NCI-H69 (cell line): ENCODE measurements at regions not wholly inside any gene's neighbourhood (a gene's known extent, or its start where the extent isn't known, plus 50 kb on each side); places are given as distances from the start of the nearest gene placed in this dataset.

ENCODE experiments used
- DNase-seq: peaks from one replicate; lab custom pipeline; 2025; lab: John Stamatoyannopoulos, UW

- DNase-seq, result peak; percentile 15
Observed at GRCh38 chr9:108645520-108645919, 210.3 kb downstream of the ACTL7B start.

DNA sequence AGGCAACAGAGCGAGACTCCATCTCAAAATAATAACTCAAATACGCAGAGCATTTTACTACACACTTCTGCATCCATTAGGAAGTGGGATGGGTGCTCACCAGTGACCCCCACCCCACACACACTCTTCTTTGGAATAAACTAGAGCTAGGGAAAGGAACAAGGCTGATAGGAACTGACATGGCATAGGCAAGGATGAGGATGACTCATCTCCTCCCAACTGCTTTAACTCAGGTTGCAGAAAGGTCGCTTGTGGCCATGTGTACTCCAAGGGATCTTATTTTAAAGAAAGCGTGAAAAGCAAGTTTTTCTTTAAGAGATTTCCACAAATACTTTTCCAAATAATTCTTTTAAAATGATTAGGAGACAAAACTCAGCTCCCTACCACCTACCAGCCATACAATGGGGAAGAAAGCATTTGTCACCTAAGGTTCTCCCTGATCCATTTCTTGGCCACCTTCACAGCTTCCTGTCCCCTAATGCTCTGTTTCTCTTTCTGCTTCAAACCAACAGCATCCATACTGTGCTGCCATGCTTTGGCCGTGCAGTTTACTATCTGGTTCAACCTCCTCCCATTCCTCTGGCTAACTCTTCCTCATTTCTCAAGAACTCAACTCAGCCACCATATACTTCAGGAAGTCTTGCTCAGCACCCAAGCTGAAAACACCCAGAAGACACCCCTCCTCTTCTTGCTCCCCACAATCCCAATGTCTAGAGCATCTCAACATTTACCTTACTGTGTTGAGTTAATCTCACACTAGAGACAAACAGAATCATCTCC is 211.9 kb downstream of the ACTL7B start:
- no peak for DNase-seq

GRCh38 chr9:108642871-108643270 is 212.9 kb downstream of the ACTL7B start:
- DNase-seq, result no peak

GRCh38 chr9:108640230-108640629 is 215.6 kb downstream of the ACTL7B start:
- DNase-seq, result no peak

DNA sequence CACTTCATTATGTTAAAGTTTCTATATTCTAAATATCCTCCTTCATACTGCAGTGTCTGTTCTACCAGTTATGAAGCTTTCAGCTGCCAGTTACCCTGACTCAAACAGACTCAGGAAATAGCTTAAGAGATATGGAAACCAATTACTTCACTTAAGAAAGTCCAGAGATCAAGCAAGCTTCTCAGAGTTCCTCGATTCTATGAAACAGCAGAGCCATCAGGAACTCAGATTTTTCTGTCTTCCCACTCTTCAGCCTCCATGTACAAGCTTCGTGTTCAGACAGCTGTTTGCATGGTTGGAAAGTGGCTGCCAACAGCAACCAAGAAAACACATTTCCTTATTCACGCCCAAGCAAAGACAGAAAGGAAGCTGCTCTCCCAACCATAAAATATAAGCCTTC is 216.1 kb downstream of the ACTL7B start:
- no peak for DNase-seq

GRCh38 chr9:108639091-108639490 is 216.7 kb downstream of the ACTL7B start:
- no peak for DNase-seq

DNA sequence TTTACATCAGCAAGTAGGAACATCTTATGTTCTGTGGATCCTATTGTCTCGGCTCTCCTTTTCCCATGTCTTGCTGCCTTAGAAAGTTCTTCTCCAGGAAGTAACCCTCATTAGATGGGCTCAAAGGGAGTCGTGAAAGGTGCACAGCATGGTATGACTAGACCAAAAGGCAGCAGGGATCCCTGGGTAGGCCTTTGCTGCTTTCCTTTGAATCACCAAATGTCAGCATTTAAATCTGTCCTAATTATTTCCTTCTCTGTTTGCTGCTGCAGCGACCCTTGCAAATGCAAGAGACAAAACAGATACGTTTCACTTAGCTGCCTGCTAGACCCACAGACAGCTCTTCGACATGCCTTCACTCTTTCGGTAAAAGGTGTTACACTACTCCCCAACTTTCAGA is 218.4 kb downstream of the ACTL7B start:
- DNase-seq, result peak; percentile 75

DNA sequence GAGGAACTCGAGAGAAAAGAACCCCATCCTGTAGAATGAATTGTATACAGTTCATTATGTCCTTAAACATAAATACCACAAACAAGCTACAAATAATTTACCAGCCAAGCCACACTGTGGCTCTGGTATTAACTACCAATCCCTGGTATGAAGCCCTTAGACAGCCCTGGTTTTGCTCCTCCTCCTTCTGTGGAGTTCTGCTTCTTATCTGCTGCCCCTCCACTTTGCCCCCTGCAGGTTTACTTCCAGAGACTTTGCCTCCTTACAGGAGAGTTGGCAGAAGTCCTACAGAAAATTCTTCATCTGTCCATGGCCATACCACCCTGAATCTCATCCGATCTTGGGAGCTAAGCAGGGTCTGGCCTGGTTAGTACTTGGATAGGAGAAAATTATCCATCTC is 219.8 kb downstream of the ACTL7B start:
- no peak for DNase-seq

DNA sequence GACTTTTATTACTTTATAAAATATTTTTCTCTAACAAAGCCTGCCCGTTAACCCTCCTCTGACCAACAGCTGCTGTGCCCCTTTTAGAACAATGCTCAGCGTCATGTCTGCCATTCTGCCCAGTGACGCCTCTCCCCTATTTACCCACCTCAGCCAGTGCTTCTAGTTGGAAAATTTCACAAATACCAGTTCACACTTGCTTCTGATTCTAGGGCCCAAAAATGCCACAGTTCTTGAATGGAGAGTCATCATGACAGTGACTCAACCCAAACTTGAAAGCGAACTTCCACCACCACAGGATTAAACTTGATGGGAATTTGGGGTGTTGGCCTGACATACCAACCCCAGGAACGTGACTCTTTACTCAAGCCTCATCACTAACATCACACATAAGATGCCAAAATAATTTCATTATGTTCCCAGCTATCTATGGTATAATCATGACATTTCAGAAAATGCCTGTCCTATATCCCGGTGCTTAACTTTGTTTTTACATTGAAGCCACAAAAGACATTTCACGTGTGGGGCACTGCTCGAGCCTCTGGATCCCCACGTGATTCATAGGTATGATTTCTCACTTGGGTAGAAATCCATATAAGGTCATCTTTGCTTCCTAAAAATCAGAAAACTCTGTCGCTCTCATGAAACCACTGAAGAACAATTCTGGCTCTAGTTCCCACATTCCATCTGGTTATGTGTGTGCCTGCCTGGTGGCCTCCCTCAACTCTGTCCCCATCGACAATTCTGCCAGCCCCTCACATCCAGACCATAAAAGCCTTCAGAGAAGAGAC is 220.9 kb downstream of the ACTL7B start:
- no peak for DNase-seq

GRCh38 chr9:108634204-108634603 is 221.6 kb downstream of the ACTL7B start:
- peak; percentile 92 for DNase-seq

DNA sequence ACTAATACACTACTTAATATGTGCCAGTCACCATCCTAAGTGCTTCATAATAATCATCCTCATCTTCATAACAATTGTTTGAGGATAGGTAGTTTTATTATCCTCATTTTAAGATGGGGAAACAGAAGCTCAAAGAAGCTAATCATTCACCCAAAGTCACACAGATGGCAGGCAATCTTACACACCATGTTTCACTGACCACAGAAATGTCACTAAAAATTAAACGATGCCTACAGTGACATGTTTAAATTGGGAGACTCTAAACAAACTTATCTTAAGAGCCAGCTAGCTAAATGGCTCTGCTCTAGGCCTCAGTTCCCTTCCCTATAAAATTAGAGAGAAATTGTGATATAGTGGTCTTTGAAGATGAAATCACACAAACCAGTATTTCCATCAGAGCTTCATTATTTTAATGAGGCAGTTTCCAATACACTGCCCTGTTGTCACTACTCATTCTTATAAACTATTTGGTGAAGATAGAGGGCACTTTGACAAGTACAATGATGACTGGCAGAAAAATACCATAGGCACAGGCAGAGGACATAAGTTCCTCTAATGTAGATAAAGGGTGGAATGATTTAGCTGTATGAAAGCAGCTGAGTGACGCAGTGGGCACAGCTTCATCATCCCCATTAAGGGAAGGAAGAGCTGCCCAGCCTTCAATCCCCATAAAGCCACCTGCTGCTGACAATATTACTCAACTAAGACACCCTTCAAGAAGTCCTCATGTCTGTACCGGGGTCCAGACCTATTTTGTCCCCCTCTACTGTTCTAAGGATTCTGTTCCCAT is 224.1 kb downstream of the ACTL7B start:
- DNase-seq, result no peak

GRCh38 chr9:108628316-108628715 is 227.5 kb downstream of the ACTL7B start:
- no peak for DNase-seq

GRCh38 chr9:108626743-108627142 is 229.0 kb downstream of the ACTL7B start:
- no peak for DNase-seq

GRCh38 chr9:108621991-108622855 is 233.6 kb downstream of the ACTL7B start:
- no peak for DNase-seq

DNA sequence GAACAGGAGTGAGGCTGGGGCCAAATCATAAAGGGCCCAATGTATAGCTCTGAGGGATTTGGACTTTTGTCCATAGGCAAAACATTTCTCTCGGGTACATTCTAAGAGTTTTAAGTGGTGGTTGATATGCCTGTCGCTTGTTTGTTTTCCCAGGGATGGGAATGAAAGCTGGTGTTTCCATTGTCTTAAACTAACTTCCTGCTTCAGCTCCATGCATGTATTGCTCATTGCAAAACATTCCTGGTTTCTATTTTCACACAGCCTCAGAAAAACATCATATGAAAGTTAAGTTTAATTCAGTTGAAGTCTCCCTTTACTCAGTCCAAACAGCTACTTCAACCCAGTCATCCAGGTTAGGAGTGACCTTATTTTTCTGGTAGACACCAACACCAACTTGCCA is 235.0 kb downstream of the ACTL7B start:
- no peak for DNase-seq

- DNase-seq, result no peak
Observed at GRCh38 chr9:108618906-108619550, 236.8 kb downstream of the ACTL7B start.

GRCh38 chr9:108617676-108618075 is 238.1 kb downstream of the ACTL7B start:
- no peak for DNase-seq

- no peak for DNase-seq
Observed at GRCh38 chr9:108615152-108615551, 240.6 kb downstream of the ACTL7B start.

- DNase-seq, result no peak
Observed at GRCh38 chr9:108612513-108612912, 243.3 kb downstream of the ACTL7B start.

DNA sequence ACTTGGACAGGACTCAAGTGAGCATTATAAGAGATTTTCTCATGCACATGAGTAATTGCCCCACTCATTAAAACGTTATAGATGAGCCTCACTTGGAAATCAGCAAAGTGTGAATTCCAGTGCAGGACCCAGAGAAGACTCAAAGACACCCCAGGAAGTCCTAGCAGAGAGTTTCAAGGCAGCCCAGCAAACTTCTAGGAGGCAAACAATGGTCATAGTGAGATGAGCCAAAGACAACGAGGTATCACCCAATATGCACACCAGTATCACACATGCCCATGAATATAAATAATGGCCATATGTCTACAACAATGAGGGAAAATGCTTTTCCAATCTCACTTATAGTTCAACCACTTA is 245.9 kb downstream of the ACTL7B start:
- DNase-seq, result no peak

- peak; percentile 71 for DNase-seq
Observed at GRCh38 chr9:108609227-108609896, 246.4 kb downstream of the ACTL7B start.
